HG03025 (cell line): ENCODE measurements at regions not wholly inside any gene's neighbourhood (a gene's known extent, or its start where the extent isn't known, plus 50 kb on each side); places are given as distances from the start of the nearest gene placed in this dataset.
A peak's percentile ranks its signal among the peaks of the same experiment; 100 is the strongest.

Experiments used
- ATAC-seq: cut with Tn5 transposase; IDR thresholded peaks from one replicate; pipeline ENCODE4 v1.9.1; 2021; ENCODE audit warnings: mild to moderate bottlenecking, moderate library complexity; ENCODE audit not compliant: unreplicated experiment, low FRiP score

DNA sequence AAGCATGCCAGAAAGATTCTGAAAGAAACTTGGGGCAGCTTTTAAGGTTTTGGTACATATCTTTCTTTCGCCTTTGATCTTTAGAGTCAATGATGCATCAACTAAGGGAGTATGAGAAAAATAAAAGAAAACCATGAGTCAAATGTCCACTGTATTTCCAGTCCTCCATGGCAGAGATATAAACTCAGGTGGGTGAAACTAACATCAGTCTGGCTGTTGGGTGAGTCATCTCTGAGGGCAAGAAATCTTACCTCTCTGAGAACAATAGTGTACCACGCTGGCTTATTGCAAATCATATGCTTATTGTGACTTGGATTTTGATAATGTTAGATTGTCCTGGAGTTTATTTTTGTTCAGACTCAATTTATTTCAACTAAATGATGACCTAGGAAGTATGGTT lies 521.0 kb downstream of the PLCL1 start:
- no peak for ATAC-seq

DNA sequence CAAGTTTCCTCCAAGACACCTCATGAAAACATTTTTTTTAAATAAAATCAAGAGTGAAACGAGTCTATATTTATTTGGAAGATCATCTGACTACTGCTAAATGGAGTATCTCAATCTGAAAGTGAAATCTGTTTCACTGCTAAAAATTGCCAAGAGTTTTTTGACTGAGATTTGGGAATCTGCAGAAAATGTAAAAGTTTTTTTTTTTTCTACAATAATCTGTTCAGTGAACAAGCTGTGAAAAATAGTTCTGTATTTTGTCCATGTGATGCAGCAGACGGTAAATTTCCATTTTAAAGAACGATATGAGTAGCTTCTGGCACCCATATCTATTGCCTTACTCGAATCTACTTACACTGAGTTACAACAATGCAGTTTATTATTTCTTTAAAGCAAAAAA lies 519.7 kb downstream of the PLCL1 start:
- ATAC-seq = no peak

GRCh38 chr2:198322275-198322674 lies 517.9 kb downstream of the PLCL1 start:
- ATAC-seq = no peak

DNA sequence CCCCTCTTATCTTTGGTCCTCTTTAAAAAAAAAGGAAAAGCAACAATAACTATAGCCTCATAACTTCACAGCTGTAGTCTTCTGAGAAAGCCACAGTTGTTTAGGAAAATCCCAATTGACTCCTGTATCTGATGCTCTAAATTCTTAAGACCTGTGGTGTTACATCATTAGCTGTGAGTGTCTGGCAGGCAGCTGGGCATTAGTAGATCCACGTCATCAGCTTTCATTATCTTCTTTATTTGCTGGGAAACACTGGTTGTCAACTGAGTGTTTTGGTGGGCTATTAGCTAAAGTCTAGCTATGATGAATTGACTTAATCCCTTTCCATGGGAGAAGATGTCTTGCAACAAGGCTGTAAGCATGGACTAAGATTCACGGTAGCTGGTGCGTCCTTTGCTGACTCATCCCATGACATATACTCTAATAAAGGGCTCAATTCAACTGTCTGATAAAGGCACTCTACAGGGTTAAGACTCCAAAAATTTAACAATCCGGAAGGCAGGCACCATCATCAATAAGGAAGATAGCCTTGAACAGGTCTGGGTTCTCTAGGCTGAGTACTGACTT lies 517.2 kb downstream of the PLCL1 start:
- ATAC-seq = no peak

GRCh38 chr2:198316852-198317396 lies 512.5 kb downstream of the PLCL1 start:
- ATAC-seq = no peak

DNA sequence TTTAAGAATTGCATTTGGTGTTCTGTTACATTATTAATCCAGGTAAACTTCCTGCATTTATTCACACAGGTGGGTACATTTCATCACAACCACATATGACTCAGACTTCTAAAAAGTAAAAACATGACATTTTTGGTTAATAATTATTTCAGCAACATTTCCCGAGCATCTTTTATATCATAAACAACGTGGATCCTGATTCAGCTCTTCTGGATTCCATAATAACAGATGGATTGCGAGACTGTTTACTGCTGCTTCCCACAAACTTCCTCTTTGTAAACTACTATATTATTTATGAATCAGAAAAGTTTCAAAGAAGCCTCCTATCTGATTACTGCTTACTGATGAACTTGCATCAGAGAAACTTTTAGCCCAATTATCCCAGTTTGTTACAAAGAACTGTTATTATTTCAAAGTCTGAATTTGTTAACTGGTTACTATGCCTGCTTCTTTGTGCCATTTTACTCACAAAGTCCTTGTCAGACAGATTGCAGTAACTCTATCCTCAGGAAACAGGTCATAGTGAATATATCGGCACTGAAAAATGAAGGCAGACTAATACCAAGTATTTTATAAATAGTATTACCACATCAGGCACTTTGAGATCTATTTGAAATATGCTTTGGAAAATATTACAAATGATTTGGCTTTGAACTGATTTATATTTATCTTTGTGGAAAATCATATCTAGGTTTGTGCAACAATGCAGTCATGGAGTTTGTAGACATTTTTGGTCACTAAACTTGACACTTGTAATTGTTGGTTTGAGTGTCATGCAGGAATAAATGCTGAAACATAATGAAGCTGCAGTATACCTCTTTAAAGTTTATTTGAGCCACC lies 511.6 kb downstream of the PLCL1 start:
- ATAC-seq = no peak

DNA sequence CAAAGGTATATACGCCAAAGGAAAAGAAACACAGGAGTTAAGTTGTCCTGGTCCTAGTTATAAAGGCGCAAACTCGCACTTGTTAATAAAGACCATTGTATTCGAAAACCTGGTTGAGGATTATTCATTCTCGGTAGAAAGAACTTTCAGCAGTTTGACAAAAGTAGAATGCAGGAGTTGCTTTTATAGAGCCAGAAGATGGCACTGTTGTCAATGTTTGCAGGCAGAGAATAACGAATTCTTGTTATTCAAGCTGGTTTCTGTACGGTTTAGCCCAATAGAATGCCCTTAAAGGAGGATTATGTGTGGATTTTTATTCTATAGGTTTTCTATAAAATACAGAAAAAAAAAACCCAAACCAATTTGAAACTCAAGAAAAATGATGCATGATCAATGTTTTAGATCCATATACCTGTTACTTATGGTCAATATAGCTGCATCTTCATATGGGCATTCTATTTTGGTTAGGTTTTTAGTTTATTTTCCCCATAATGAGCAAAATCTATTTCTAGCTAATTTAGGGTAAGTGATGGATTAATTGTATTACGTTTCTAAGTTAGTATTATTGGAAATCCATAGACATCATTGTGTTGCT lies 510.3 kb downstream of the PLCL1 start:
- no peak for ATAC-seq

GRCh38 chr2:198312596-198313483 lies 508.4 kb downstream of the PLCL1 start:
- no peak for ATAC-seq

DNA sequence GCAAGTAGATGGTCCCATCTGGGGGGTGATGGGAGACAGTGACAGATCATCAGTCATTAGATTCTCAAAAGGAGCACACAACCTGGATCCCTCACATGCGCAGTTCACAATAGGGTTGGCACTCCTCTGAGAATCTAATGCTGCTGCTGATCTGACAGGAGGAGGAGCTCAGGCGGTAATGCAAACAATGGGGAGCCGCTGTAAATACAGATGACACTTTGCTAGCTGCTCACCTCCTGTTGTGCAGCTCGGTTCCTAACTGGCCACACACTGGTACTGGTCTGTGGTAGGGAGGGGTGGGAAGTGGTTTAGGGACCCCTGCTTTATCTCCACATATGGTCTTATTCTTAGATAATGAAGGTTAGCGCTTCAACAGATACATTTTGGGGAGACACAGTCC lies 506.6 kb downstream of the PLCL1 start:
- ATAC-seq = no peak

DNA sequence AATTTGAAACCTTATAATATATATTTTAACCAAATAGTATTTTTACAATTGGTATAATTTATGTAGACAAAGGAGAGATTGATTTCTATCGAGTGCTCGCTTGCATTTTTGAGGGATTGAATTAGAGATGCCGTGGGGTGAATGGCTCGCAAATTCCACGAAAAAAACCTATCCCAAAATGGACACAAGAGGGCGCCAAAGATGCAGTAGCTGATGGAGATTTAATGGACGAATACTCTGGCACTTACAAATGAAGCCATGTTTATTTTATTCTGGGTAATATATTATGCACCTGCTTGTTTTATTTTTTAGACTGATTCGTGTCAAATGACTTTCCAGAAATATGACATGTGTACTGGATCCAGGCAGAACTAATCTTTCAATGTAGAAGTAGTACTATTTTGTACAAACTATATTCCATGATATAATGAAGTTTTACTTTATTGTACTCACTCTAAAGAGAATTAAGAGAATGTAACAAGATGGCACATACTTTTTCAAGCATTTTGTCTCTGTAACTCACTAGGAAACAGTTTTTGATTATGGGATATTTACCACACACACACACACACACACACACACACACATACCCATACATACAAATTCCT lies 505.4 kb downstream of the PLCL1 start:
- ATAC-seq = no peak

- no peak for ATAC-seq
These were observed 504.7 kb downstream of the PLCL1 start for GRCh38 chr2:198309081-198309480.

DNA sequence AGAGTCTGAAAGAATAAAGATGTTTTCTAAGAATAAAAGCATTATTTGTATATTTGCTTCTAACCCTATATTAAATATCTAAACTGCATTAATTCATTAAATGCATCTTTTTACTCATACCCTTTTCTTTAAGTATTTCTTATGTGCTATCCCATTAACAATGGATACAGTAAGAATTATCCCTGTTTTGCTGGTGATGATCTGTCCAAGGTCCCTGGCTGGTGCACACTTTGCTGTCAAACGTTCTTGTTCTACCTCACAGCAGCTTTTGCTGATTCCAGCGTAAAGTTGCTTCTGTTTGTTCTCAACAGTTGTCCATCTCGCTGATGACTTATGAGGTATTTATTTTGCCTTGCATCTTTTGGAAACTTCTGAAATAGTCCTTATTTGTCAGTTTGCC lies 504.0 kb downstream of the PLCL1 start:
- no peak for ATAC-seq

DNA sequence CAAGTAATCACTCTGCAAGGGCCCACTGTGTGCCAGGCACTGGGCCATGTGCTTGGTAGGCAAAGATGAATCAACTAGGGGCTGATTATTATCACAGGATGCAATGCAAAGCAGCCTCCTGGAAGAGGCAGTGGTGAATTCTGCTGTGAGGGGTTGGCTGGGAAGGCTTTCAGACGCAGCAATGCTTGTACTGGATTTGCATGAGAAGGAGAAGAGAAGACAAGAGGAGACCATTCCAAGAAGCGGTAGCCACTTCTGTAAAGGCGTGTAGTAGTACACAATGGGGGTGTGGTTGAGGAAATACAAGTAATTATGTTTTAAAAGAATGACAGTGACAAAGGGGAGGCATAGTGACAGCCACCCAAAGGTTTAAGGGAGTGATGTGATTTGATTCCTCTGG lies 502.7 kb downstream of the PLCL1 start:
- ATAC-seq = no peak

DNA sequence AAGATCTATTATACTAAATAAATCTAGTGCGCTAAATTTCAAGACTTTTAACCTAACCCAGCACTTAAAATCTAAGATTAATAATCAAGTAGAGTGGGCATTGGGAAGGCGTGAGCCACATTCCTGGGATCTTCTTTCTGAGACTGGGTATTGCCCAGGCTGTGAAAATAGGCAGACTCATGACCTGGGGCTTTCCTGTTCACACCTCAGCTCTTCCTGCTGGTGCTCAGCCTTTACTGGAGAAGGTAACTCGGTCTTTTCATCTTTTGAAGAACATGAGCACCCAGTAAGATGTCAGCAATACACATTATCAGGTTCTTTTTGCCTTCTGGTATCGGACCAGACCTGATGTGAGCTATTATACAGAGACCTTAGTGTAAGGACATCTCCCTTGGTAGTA lies 500.5 kb downstream of the PLCL1 start:
- no peak for ATAC-seq

- no peak for ATAC-seq
These were observed 493.0 kb downstream of the PLCL1 start for GRCh38 chr2:198297350-198297749.

DNA sequence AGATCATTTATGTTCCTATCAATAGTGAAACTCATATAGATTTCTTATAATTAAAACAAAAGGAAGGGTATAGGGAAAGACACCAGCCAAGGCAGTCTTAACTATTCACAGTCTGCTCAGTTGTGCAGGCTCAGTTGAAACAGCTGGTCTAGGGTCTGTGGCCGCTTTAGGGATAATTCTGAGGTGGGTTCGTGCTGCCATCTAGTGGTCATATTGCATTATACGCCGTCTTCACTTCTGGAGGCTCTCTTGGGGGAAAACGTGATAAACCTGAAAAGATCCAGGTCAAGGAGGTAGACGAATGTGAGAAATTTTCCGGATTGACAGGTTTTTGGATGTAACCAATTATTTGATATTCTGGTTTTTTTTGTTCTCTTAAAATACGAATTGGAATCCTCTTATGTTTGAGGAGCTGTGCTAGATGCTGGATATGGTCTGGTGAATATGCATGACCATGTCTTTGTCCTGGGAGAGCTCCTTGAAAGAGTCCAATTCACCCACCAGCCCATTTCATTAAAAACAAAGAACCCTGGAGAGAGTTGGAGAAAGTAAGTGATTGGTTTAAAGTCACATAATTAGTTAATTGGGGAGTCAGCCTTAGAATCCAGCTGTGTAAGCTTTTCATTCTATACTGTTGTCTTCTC lies 492.4 kb downstream of the PLCL1 start:
- ATAC-seq = peak; percentile 85

- ATAC-seq = no peak
These were observed 488.9 kb downstream of the PLCL1 start for GRCh38 chr2:198293281-198293680.

DNA sequence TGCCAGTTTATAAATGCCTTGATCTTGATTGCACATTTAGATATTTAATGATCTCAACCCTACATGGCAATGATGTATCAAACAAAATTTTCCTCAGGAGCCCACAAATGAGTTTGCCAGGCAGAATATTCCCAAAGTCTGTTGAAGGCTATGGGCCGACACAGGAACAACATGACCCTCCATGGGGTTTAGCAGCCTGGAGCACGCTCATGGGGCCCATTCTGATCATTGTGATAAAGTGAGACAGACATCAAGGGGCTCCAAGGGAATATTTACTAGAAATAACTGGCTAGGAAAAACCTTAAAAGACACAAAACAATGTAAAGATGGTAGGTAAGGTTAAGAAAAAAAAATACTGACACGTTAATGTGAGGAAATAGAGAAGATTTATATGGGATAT lies 485.4 kb downstream of the PLCL1 start:
- no peak for ATAC-seq

- ATAC-seq = no peak
These were observed 483.3 kb downstream of the PLCL1 start for GRCh38 chr2:198287706-198288105.

DNA sequence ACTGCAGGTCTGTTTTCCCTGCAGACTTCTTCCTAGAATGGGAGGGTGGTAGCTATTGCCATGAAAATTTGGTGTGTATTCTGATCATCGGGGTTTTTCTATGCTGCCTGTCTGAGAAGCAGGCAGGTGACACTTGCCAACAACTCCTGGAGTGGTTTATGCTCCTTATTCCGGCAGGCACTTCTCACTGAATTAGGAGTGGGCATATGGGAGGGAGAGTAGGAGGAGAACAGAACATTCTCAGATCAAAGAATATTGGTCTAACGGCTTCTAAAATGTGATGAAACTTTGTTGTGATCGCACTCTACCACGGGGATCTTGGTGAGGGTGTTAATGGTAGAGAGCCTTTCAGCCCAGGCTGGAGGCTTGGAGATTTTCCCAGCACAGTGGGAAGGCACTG lies 480.8 kb downstream of the PLCL1 start:
- no peak for ATAC-seq
